ENCODE measurements at regions not wholly inside any gene's neighbourhood (a gene's known extent, or its start where the extent isn't known, plus 50 kb on each side); places are given as distances from the start of the nearest gene placed in this dataset.

- no peak for TF ChIP-seq CTCF (conservative IDR thresholded peaks at IDR 0.05; ENCODE audit: low read length)
- no peak for TF ChIP-seq EZH2phosphoT487 (IDR thresholded peaks at IDR 0.05; ENCODE audit: borderline replicate concordance)
These were observed 332.0 kb downstream of the SPATA31D1 start for GRCh38 chr9:82320566-82320965.

All from Loucy (cell line).